PC-9 (cell line): ENCODE measurements at regions not wholly inside any gene's neighbourhood (a gene's known extent, or its start where the extent isn't known, plus 50 kb on each side); places are given as distances from the start of the nearest gene placed in this dataset.

Source experiments
- BruUV-seq: library from RNA; stranded (reverse); fragments of 400-500 nt; replicated peaks from 2 replicates; lab custom pipeline; 2021; lab: Mats Ljungman, UMichigan
- CTCF ChIA-PET: fragments of 300-600 bp; sonication (Branson Sonifier 250); formaldehyde crosslinking; loops from one replicate; lab custom pipeline; 2022; ENCODE audit warnings: antibody characterized with exemption; lab: Charles Lee
- POLR2A ChIA-PET: fragments of 300-600 bp; sonication (Branson Sonifier 250); formaldehyde crosslinking; loops from one replicate; lab custom pipeline; 2022; ENCODE audit warnings: antibody characterized with exemption; ENCODE audit not compliant: unreplicated experiment; lab: Charles Lee
- DNase-seq, 2 experiments: peaks; one replicate each; pipeline versions ENCODE4 v3.0.0 to v3.0.0-alpha.2; 2015 to 2022; ENCODE audit warnings: mixed read lengths in 1 of 2
- H2AFZ ChIP-seq: fragments of 200-600 bp; sonication (generic); 2 replicates; pipeline ENCODE4 v1.8.1; 2017; ENCODE audit warnings: antibody characterized with exemption
- H3F3A ChIP-seq: fragments of 200-600 bp; sonication (generic); 2 replicates; pipeline ENCODE4 v1.8.1; 2017; ENCODE audit warnings: antibody characterized with exemption, mild to moderate bottlenecking, low read depth; ENCODE audit not compliant: insufficient read depth
- H3K27ac ChIP-seq: fragments of 200-600 bp; sonication (generic); 2 replicates; pipeline ENCODE4 v1.6.1; 2016; ENCODE audit warnings: mixed run types
- H3K27me3 ChIP-seq: fragments of 200-600 bp; sonication (generic); 2 replicates; pipeline ENCODE4 v1.6.1; 2016; ENCODE audit warnings: low read depth, mixed run types; ENCODE audit not compliant: insufficient read depth
- H3K36me3 ChIP-seq: fragments of 200-600 bp; sonication (generic); 2 replicates; pipeline ENCODE4 v1.6.1; 2016; ENCODE audit warnings: low read depth, mixed run types
- H3K4me1 ChIP-seq: fragments of 200-600 bp; sonication (generic); replicated peaks from 2 replicates; pipeline ENCODE4 v1.6.1; 2016; ENCODE audit warnings: mixed run types; ENCODE audit not compliant: insufficient read depth
- H3K4me2 ChIP-seq: fragments of 200-600 bp; sonication (generic); 2 replicates; pipeline ENCODE4 v1.6.1; 2017; ENCODE audit warnings: mixed run types
- H3K4me3 ChIP-seq: fragments of 200-600 bp; sonication (generic); 2 replicates; pipeline ENCODE4 v1.6.1; 2016; ENCODE audit warnings: mixed run types
- H3K79me2 ChIP-seq: fragments of 200-600 bp; sonication (generic); 2 replicates; pipeline ENCODE4 v1.6.1; 2017; ENCODE audit warnings: low read depth, mixed run types
- H3K9me2 ChIP-seq: fragments of 200-600 bp; sonication (generic); 2 replicates; pipeline ENCODE4 v1.8.1; 2017; ENCODE audit warnings: mild to moderate bottlenecking; ENCODE audit not compliant: insufficient read depth
- H3K9me3 ChIP-seq: fragments of 200-600 bp; sonication (generic); 2 replicates; pipeline ENCODE4 v1.8.1; 2016; ENCODE audit warnings: low read depth; ENCODE audit not compliant: insufficient read depth
- H4K20me1 ChIP-seq: fragments of 200-600 bp; sonication (generic); 2 replicates; pipeline ENCODE4 v1.8.1; 2017; ENCODE audit not compliant: insufficient read depth
- EZH2 ChIP-seq: fragments of 200-600 bp; sonication (generic); IDR thresholded peaks from 2 replicates; pipeline ENCODE4 v1.8.0; 2017; ENCODE audit warnings: antibody characterized with exemption, low read depth
- intact Hi-C: fragments of 100-400 bp; cut with micrococcal nuclease; formaldehyde crosslinking; loops from one replicate; pipeline ENCODE4 v1.10.0; 2022; ENCODE audit not compliant: unreplicated experiment
- TF ChIP-seq, protein P1 (sequence below): fragments of 200-600 bp; sonication (generic); conservative IDR thresholded peaks from 2 replicates; pipeline ENCODE4 v1.6.1; 2017; ENCODE audit warnings: mixed run types, antibody characterized with exemption, mild to moderate bottlenecking, moderate library complexity

DNA sequence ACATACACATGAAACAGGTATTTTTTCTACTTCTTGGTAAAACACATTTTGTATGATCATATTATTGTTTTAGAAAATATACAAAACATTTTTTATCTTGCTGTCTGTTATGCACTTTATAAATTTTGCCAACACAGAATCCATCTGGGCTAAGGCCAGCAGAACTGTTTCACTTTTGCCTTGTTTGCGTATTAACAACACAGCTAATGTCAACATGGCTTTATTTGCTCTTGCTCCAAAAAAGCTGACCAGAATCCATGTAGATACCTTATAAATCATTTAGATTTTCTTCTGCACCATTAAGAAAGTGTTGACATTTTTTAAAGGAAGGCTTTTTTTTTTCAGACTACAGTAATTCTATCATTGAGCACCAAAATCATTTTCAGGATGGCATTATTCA is 58.1 kb upstream of the PGR start:
- Histone ChIP-seq H3K9me3 (no peaks in the 10 kb centered on the region), H3K4me3 (no peak overlapping the region), H3K79me2 (no peaks in the 10 kb centered on the region), H3K9me2 (no peaks in the 10 kb centered on the region; the same call in 1 of the 2 replicates), H2AFZ (no peak overlapping the region), H3K4me2 (no peak overlapping the region), H3K4me1 (no peaks in the 10 kb centered on the region), H4K20me1 (no peaks in the 10 kb centered on the region), H3K27ac (no peak overlapping the region), H3F3A (no peaks in the 10 kb centered on the region), H3K36me3 (no peaks in the 10 kb centered on the region), H3K27me3 (no peaks in the 10 kb centered on the region)
- BruUV-seq = no TSS peak
- no peak for TF ChIP-seq EZH2
- TF ChIP-seq, protein P1, sequence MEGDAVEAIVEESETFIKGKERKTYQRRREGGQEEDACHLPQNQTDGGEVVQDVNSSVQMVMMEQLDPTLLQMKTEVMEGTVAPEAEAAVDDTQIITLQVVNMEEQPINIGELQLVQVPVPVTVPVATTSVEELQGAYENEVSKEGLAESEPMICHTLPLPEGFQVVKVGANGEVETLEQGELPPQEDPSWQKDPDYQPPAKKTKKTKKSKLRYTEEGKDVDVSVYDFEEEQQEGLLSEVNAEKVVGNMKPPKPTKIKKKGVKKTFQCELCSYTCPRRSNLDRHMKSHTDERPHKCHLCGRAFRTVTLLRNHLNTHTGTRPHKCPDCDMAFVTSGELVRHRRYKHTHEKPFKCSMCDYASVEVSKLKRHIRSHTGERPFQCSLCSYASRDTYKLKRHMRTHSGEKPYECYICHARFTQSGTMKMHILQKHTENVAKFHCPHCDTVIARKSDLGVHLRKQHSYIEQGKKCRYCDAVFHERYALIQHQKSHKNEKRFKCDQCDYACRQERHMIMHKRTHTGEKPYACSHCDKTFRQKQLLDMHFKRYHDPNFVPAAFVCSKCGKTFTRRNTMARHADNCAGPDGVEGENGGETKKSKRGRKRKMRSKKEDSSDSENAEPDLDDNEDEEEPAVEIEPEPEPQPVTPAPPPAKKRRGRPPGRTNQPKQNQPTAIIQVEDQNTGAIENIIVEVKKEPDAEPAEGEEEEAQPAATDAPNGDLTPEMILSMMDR = no peak
- CTCF ChIA-PET = no interaction called here
- POLR2A ChIA-PET = no interaction called here
- no peak for DNase-seq
- intact Hi-C loops = no loop called here

DNA sequence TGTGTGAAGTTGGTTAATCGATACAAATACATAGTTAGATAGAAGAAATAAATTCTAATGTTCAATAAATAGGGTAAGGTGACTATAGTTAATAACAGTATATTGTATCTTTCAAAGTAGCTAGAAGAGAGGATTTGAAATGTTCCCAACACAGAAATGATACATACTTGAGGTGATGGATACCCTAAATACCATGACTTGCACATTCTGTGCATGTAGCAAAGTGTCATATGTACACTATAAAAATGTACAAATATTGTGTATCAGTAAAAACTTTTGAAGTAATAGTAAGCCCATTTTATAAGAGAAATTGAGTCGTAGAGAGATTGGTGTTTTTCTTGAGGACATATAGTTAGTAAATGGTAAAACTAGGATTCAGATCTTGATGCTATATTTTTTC is 56.4 kb upstream of the PGR start:
- POLR2A ChIA-PET = no interaction called here
- DNase-seq = no peak
- Histone ChIP-seq H2AFZ (no peak overlapping the region), H3K36me3 (no peaks in the 10 kb centered on the region), H4K20me1 (no peaks in the 10 kb centered on the region), H3K4me2 (no peak overlapping the region), H3K27ac (no peak overlapping the region), H3K27me3 (no peaks in the 10 kb centered on the region), H3K4me3 (no peak overlapping the region), H3K4me1 (no peaks in the 10 kb centered on the region), H3K9me2 (no peaks in the 10 kb centered on the region; the same call in 1 of the 2 replicates), H3K79me2 (no peaks in the 10 kb centered on the region), H3F3A (no peaks in the 10 kb centered on the region), H3K9me3 (no peaks in the 10 kb centered on the region)
- intact Hi-C loops = no loop called here
- CTCF ChIA-PET = no interaction called here
- BruUV-seq = no TSS peak
- no peak for TF ChIP-seq EZH2
- TF ChIP-seq, protein P1 = no peak

DNA sequence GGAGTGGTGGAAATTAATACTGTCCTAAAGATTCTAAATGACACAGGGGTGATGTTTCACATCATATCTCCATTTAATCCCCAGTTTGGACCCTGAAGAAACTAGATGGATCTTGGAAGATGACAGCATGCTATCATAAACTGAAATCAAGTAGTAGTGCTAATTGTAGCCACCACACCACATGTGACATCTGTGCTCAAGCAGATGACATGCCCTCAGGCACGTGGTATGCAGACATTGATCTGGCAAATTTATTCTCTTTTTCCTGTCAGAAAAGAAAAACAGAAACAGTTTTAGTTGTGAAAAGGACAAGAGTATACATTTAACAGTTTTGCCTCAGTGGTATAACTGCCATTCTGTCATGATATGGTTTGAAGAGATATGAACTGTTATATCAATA is 52.9 kb upstream of the PGR start:
- H2AFZ ChIP-seq = no peak overlapping the region
- intact Hi-C loops = no loop called here
- no peak overlapping the region for H3K4me3 ChIP-seq
- H3K79me2 ChIP-seq = no peaks in the 10 kb centered on the region
- no peak overlapping the region for H3K4me2 ChIP-seq
- ChIA-PET POLR2A (interaction anchor here (0.6 kb wide), 1 partner anchor 237 kb away, joined by 3 read pairs; no protein-coding TSS in a partner anchor), CTCF (no interaction called here)
- BruUV-seq = no TSS peak
- H4K20me1 ChIP-seq = no peaks in the 10 kb centered on the region
- H3F3A ChIP-seq = no peaks in the 10 kb centered on the region
- no peaks in the 10 kb centered on the region for H3K9me3 ChIP-seq
- no peaks in the 10 kb centered on the region for H3K4me1 ChIP-seq
- H3K27ac ChIP-seq = no peak overlapping the region
- no peaks in the 10 kb centered on the region for H3K36me3 ChIP-seq
- H3K27me3 ChIP-seq = no peaks in the 10 kb centered on the region
- peaks cover 3% of the 10 kb centered on the region; the same call in 1 of the 2 replicates for H3K9me2 ChIP-seq
- TF ChIP-seq EZH2 = no peak
- TF ChIP-seq, protein P1 = no peak
- DNase-seq = no peak
